Right lobe of liver (tissue), 6 donors: ENCODE measurements at regions not wholly inside any gene's neighbourhood (a gene's known extent, or its start where the extent isn't known, plus 50 kb on each side); places are given as distances from the start of the nearest gene placed in this dataset.

Experiments used
- ATAC-seq, 4 donors: fragments of 200-7000 bp; cut with Tn5 transposase; one replicate each; pipeline ENCODE4 v1.9.1; 2020; ENCODE audit warnings: mild to moderate bottlenecking in 4 of 4, moderate library complexity in 4 of 4
- DNase-seq, 3 donors: peaks; one replicate each; pipeline ENCODE4 v3.0.0-alpha.2; 2020
- H3K27ac ChIP-seq, 3 donors: fragments of 200-600 bp; one replicate each; pipeline ENCODE4 v1.8.0; 2022
- H3K27me3 ChIP-seq, 2 donors: fragments of 200-600 bp; one replicate each; pipeline ENCODE4 v1.8.0; 2022
- H3K36me3 ChIP-seq, 4 donors: fragments of 200-600 bp; sonication (generic) in 1 of 4; one replicate each; pipeline versions ENCODE4 v1.5.1 to v1.8.0; 2017 to 2022; ENCODE audit warnings: control low read depth in 1 of 4
- H3K4me1 ChIP-seq, 4 donors: fragments of 200-600 bp; sonication (generic) in 1 of 4; one replicate each; pipeline versions ENCODE4 v1.5.1 to v1.8.0; 2017 to 2022; ENCODE audit warnings: control low read depth in 1 of 4
- H3K4me3 ChIP-seq, 3 donors: fragments of 200-600 bp; one replicate each; pipeline ENCODE4 v1.8.0; 2022
- H3K9me3 ChIP-seq, 4 donors: fragments of 200-600 bp; sonication (generic) in 1 of 4; one replicate each; pipeline versions ENCODE4 v1.5.1 to v1.8.0; 2017 to 2022; ENCODE audit warnings: control low read depth in 1 of 4
- POLR2A ChIP-seq: fragments of 450-650 bp; IDR thresholded peaks from one replicate; pipeline ENCODE4 v1.6.1; 2017; ENCODE audit warnings: antibody characterized with exemption, mild to moderate bottlenecking
- WGBS: methylation state at CpG from one replicate; pipeline ENCODE4 v1.1.6; 2018; ENCODE audit warnings: low coverage, low lambda C conversion rate; ENCODE audit not compliant: insufficient coverage; ENCODE audit errors: missing lambda C conversion rate; 5-methylcytosine and 5-hydroxymethylcytosine counted together
- intact Hi-C, 2 donors: fragments of 100-400 bp; cut with DNase I; formaldehyde crosslinking; loops; one replicate each; pipeline versions ENCODE4 v1.11.2 to v1.14.1; 2022
- TF ChIP-seq, protein P1 (sequence below), 4 donors: fragments of 200-600 bp in 3 of 4; fragments of 450-650 bp in 1 of 4; IDR thresholded peaks; one replicate each; pipeline versions ENCODE4 v1.5.1 to v1.8.0; 2016 to 2022; ENCODE audit warnings: antibody characterized with exemption in 4 of 4, mild to moderate bottlenecking in 2 of 4
- donor health status: DM: no; HTN: yes; CAD: no.
- donor health status: DM: no; HTN: no; CAD: no.
- donor health status: DM: no; HTN: no; CAD: no.
- donor health status: DM: no; HTN: yes; CAD: no.
- donor health status: DM: no; HTN: yes; CAD: no.

DNA sequence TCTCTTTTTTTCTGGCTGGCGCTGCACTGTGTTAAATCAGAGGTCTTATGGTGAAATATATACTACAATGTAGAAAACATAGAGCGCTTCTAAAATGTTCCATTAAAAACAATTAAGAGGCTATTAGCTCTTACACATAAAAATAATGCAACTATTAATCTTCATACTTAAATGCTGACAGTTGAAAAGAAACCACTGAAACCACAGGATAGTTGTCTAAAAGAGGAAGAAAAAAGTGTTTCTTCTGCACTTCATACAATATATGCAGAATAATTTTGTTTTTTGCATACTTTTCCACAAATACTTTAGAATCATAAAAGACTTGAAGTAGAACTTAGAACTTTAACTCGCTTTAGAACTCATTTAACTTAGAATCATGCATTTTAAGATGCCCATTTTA, 170.5 kb downstream of the PYDC2 start:
- no peak for DNase-seq
- Histone ChIP-seq H3K9me3 (no peaks in the 10 kb centered on the region), H3K4me1 (no peaks in the 10 kb centered on the region), H3K27ac (no peak overlapping the region), H3K4me3 (no peak overlapping the region), H3K36me3 (no peaks in the 10 kb centered on the region), H3K27me3 (no peaks in the 10 kb centered on the region)
- WGBS = 67% methylated on average over 3 of the region's 3 CpGs
- intact Hi-C loops = no loop called here
- TF ChIP-seq, protein P1, sequence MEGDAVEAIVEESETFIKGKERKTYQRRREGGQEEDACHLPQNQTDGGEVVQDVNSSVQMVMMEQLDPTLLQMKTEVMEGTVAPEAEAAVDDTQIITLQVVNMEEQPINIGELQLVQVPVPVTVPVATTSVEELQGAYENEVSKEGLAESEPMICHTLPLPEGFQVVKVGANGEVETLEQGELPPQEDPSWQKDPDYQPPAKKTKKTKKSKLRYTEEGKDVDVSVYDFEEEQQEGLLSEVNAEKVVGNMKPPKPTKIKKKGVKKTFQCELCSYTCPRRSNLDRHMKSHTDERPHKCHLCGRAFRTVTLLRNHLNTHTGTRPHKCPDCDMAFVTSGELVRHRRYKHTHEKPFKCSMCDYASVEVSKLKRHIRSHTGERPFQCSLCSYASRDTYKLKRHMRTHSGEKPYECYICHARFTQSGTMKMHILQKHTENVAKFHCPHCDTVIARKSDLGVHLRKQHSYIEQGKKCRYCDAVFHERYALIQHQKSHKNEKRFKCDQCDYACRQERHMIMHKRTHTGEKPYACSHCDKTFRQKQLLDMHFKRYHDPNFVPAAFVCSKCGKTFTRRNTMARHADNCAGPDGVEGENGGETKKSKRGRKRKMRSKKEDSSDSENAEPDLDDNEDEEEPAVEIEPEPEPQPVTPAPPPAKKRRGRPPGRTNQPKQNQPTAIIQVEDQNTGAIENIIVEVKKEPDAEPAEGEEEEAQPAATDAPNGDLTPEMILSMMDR (IDR thresholded peaks at IDR 0.05) = no peak
- TF ChIP-seq POLR2A = no peak
- no peak for ATAC-seq

DNA sequence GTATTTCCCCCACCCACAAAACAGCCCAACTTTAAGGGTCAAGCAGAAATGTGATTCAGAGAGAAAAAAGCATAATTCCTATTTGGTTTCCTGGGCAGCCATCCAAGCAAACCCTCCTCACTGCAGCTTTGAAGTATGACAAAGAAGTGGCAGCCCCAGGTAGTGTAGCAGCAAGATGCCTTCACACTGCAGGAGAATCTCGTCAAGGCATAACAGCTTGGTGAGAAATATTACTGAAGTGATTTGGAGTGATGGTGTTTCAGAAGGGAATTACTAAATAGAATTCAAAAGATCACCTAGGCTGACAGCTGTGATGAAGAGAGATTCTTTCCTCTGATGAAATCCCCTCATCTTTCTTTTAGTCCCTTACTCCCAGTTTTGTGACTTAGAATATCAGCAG, 173.9 kb downstream of the PYDC2 start:
- H3K36me3 ChIP-seq = no peaks in the 10 kb centered on the region
- 92% methylated on average over 1 of the region's 1 CpG for WGBS

DNA sequence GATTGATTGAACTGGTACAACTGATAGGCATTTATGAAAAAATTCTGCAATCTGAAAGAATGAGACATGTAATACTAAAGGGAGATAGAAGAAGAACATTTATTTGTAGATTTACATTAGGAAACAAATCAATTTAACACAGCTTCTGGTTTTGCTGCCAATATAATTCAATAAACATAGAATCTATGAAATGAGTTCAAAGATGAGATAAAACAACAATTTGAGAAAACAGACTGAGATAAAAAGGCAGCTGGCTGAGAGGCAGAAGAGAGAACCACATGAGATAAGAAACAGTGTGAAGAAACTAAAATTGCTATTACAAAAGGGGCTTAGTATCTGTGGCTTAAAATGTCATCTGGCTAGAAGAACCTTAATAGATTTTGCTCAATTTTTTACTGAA, 176.6 kb downstream of the PYDC2 start:
- no peaks in the 10 kb centered on the region for H3K9me3 ChIP-seq
- no peaks in the 10 kb centered on the region for H3K4me1 ChIP-seq
- no peaks in the 10 kb centered on the region for H3K36me3 ChIP-seq
- ATAC-seq = no peak
- H3K27me3 ChIP-seq = no peaks in the 10 kb centered on the region
- no peak for DNase-seq
- no peak overlapping the region for H3K27ac ChIP-seq
- intact Hi-C loops = no loop called here
- no peak for TF ChIP-seq POLR2A
- TF ChIP-seq, protein P1 (IDR thresholded peaks at IDR 0.05) = no peak
- H3K4me3 ChIP-seq = no peak overlapping the region

More for the DNA sequence above, 173.9 kb downstream of the PYDC2 start:
- Histone ChIP-seq H3K27me3 (no peaks in the 10 kb centered on the region), H3K4me3 (no peak overlapping the region), H3K9me3 (no peaks in the 10 kb centered on the region), H3K4me1 (no peaks in the 10 kb centered on the region), H3K27ac (no peak overlapping the region)
- no peak for DNase-seq
- ATAC-seq = no peak
- TF ChIP-seq, protein P1 (IDR thresholded peaks at IDR 0.05) = no peak
- no peak for TF ChIP-seq POLR2A
- intact Hi-C loops = no loop called here

DNA sequence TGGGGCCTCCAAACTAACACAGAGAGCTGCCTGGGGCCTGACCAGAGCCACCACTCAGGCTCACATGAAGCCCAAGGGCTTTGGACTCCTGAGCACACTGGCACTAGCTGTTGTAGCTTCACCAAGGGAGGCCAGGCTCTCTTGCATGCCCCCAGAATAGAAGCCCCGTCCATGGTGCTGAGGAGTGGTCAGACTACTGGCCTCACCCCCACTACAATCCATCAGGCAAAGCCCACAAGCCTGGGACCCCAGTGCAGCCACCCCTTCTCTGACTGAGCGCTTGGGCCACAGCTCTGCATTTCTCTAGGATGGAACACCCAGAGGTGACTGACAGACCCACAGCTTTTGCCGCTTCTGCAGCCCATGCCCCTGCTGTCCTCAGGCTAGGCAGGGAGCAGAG, 180.8 kb downstream of the PYDC2 start:
- intact Hi-C loops = no loop called here
- ATAC-seq (peak in 1 of 4 donors; percentile 19), DNase-seq (no peak)
- 51% methylated on average over 2 of the region's 3 CpGs for WGBS
- Histone ChIP-seq H3K36me3 (no peaks in the 10 kb centered on the region), H3K4me3 (no peak overlapping the region), H3K9me3 (no peaks in the 10 kb centered on the region), H3K27me3 (no peaks in the 10 kb centered on the region), H3K27ac (no peak overlapping the region), H3K4me1 (no peaks in the 10 kb centered on the region)
- TF ChIP-seq, protein P1 (IDR thresholded peaks at IDR 0.05) = no peak
- TF ChIP-seq POLR2A = no peak

DNA sequence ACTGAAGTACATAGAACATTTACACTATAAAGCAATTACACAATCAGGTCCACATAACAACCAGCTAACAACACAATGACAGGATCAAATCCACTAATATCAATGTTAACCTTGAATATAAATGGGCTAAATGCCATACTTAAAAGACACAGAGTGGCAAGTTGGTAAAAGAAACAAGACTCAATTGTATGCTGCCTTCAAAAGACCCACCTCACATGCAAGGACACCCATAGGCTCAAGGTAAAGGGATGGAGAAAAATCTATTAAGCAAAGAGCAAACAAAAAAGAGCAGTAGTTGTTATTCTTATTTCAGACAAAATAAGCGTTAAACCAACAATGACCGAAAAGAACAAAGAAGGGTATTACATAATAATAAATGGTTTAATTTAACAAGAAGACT, 183.3 kb downstream of the PYDC2 start:
- no peak for ATAC-seq
- no peaks in the 10 kb centered on the region for H3K36me3 ChIP-seq
- 95% methylated on average over 2 of the region's 2 CpGs for WGBS
- H3K27me3 ChIP-seq = no peaks in the 10 kb centered on the region
- no peaks in the 10 kb centered on the region for H3K4me1 ChIP-seq
- no peak overlapping the region for H3K4me3 ChIP-seq
- intact Hi-C loops = no loop called here
- TF ChIP-seq, protein P1 (IDR thresholded peaks at IDR 0.05) = no peak
- no peak for TF ChIP-seq POLR2A
- no peak for DNase-seq
- H3K27ac ChIP-seq = no peak overlapping the region
- H3K9me3 ChIP-seq = no peaks in the 10 kb centered on the region
